MCF 10A (cell line): ENCODE measurements at regions not wholly inside any gene's neighbourhood (a gene's known extent, or its start where the extent isn't known, plus 50 kb on each side); places are given as distances from the start of the nearest gene placed in this dataset.

Experiments
- BruUV-seq: library from RNA; stranded (reverse); fragments of 400-500 nt; replicated peaks from 2 replicates; lab custom pipeline; 2021; lab: Mats Ljungman, UMichigan
- CTCF ChIA-PET: fragments of 300-600 bp; sonication (Branson Sonifier 250); formaldehyde crosslinking; extraction: SDS; loops from one replicate; lab custom pipeline; 2021; ENCODE audit warnings: antibody characterized with exemption, inconsistent platforms; lab: Yijun Ruan, JAX
- POLR2A ChIA-PET: fragments of 300-600, 350-650 bp; sonication (Branson Sonifier 250); formaldehyde crosslinking; extraction: SDS; loops from one replicate; lab custom pipeline; 2020; ENCODE audit warnings: antibody characterized with exemption, inconsistent platforms; lab: Yijun Ruan, JAX
- DNase-seq: peaks from one replicate; pipeline ENCODE4 v3.0.0-alpha.2; 2018; ENCODE audit not compliant: unreplicated experiment
- H3K27ac Mint-ChIP-seq: one replicate; pipeline ENCODE4 v1.8.0; 2022; ENCODE audit warnings: mild to moderate bottlenecking, low read depth, mixed read lengths; ENCODE audit not compliant: unreplicated experiment
- H3K27me3 Mint-ChIP-seq: one replicate; pipeline ENCODE4 v1.8.0; 2022; ENCODE audit warnings: mixed read lengths; ENCODE audit not compliant: insufficient read depth, unreplicated experiment
- H3K36me3 Mint-ChIP-seq: one replicate; pipeline ENCODE4 v1.8.0; 2022; ENCODE audit warnings: mild to moderate bottlenecking, moderate library complexity, mixed read lengths; ENCODE audit not compliant: insufficient read depth, unreplicated experiment
- H3K4me1 Mint-ChIP-seq: one replicate; pipeline ENCODE4 v1.8.0; 2022; ENCODE audit warnings: mixed read lengths; ENCODE audit not compliant: insufficient read depth, unreplicated experiment
- H3K4me3 Mint-ChIP-seq: one replicate; pipeline ENCODE4 v1.8.0; 2022; ENCODE audit warnings: mild to moderate bottlenecking, moderate library complexity, mixed read lengths; ENCODE audit not compliant: unreplicated experiment
- H3K9me3 Mint-ChIP-seq: one replicate; pipeline ENCODE4 v1.8.0; 2022; ENCODE audit warnings: mixed read lengths; ENCODE audit not compliant: unreplicated experiment
- CTCF ChIP-seq: fragments of 200-600 bp; IDR thresholded peaks from one replicate; pipeline ENCODE4 v1.8.0; 2022; ENCODE audit warnings: antibody characterized with exemption, mild to moderate bottlenecking; ENCODE audit not compliant: unreplicated experiment
- intact Hi-C: fragments of 100-400 bp; cut with micrococcal nuclease; formaldehyde crosslinking; loops from 2 replicates; pipeline ENCODE4 v1.14.1; 2022

- CTCF ChIA-PET: interaction anchor here (0.9 to 3.0 kb wide), 3 partner anchors 10 to 284 kb away, joined by 3 to 11 read pairs (median 4); no protein-coding TSS in a partner anchor
- intact Hi-C loops: no loop called here
- no peak overlapping the region for H3K27ac Mint-ChIP-seq
- no peaks in the 10 kb centered on the region for H3K9me3 Mint-ChIP-seq
- H3K27me3 Mint-ChIP-seq: no peaks in the 10 kb centered on the region
- POLR2A ChIA-PET: no interaction called here
- TF ChIP-seq CTCF: no peak
- DNase-seq: no peak
- no peaks in the 10 kb centered on the region for H3K36me3 Mint-ChIP-seq
- BruUV-seq: no TSS peak
- no peaks in the 10 kb centered on the region for H3K4me1 Mint-ChIP-seq
- no peak overlapping the region for H3K4me3 Mint-ChIP-seq
Observed at GRCh38 chr4:184548648-184549341, 74.4 kb upstream of the IRF2 start.

- Mint-ChIP-seq H3K9me3 (no peaks in the 10 kb centered on the region), H3K4me1 (no peaks in the 10 kb centered on the region), H3K4me3 (no peak overlapping the region), H3K27ac (no peak overlapping the region), H3K27me3 (no peaks in the 10 kb centered on the region), H3K36me3 (no peaks in the 10 kb centered on the region)
- TF ChIP-seq CTCF: no peak
- no TSS peak for BruUV-seq
- intact Hi-C loops: no loop called here
- ChIA-PET POLR2A (no interaction called here), CTCF (interaction anchor here (0.6 kb wide), 1 partner anchor 297 kb away, joined by 3 read pairs; no protein-coding TSS in a partner anchor)
- no peak for DNase-seq
Observed at GRCh38 chr4:184548316-184548647, 73.9 kb upstream of the IRF2 start.

- BruUV-seq: no TSS peak
- CTCF ChIA-PET: interaction anchor here (0.7 to 1.7 kb wide), 2 partner anchors 156 to 281 kb away, joined by 3 to 7 read pairs; no protein-coding TSS in a partner anchor
- no peaks in the 10 kb centered on the region for H3K36me3 Mint-ChIP-seq
- no peak for TF ChIP-seq CTCF
- DNase-seq: peak; percentile 6
- no peaks in the 10 kb centered on the region for H3K27me3 Mint-ChIP-seq
- no peak overlapping the region for H3K27ac Mint-ChIP-seq
- no peaks in the 10 kb centered on the region for H3K4me1 Mint-ChIP-seq
- intact Hi-C loops: no loop called here
- POLR2A ChIA-PET: interaction anchor here (0.8 kb wide), 1 partner anchor 281 kb away, joined by 3 read pairs; no protein-coding TSS in a partner anchor
- no peaks in the 10 kb centered on the region for H3K9me3 Mint-ChIP-seq
- H3K4me3 Mint-ChIP-seq: no peak overlapping the region
Observed at GRCh38 chr4:184544788-184545409, 70.5 kb upstream of the IRF2 start.

- DNase-seq: no peak
- Mint-ChIP-seq H3K4me3 (no peak overlapping the region), H3K9me3 (no peaks in the 10 kb centered on the region), H3K27me3 (no peaks in the 10 kb centered on the region), H3K4me1 (no peaks in the 10 kb centered on the region), H3K36me3 (no peaks in the 10 kb centered on the region), H3K27ac (no peak overlapping the region)
- CTCF ChIA-PET: interaction anchor here (2.2 kb wide), 1 partner anchor 278 kb away, joined by 10 read pairs; no protein-coding TSS in a partner anchor
- intact Hi-C loops: no loop called here
- TF ChIP-seq CTCF: no peak
- no TSS peak for BruUV-seq
- POLR2A ChIA-PET: no interaction called here
Observed at GRCh38 chr4:184541907-184542306, 67.6 kb upstream of the IRF2 start.
